Liver (tissue), 2 donors: ENCODE measurements at regions not wholly inside any gene's neighbourhood (a gene's known extent, or its start where the extent isn't known, plus 50 kb on each side); places are given as distances from the start of the nearest gene placed in this dataset.

Experiments used
- CTCF ChIP-seq: fragments of 150-350 bp; IDR thresholded peaks from 2 replicates; pipeline ENCODE4 v1.5.1; 2017; ENCODE audit warnings: improper control_type of control experiment, low read depth, low read length; ENCODE audit not compliant: missing input control
- REST ChIP-seq: IDR thresholded peaks from 2 replicates; pipeline ENCODE4 v1.6.1; 2016; ENCODE audit warnings: antibody characterized with exemption, mild to moderate bottlenecking
- donor health status: healthy.

- TF ChIP-seq CTCF, result no peak
- no peak for TF ChIP-seq REST
Measured at GRCh38 chr14:92240658-92241057, 82.3 kb upstream of the SLC24A4 start.
